NT2/D1 (cell line): ENCODE measurements at regions not wholly inside any gene's neighbourhood (a gene's known extent, or its start where the extent isn't known, plus 50 kb on each side); places are given as distances from the start of the nearest gene placed in this dataset.

Experiments used
- YY1 ChIP-seq: IDR thresholded peaks from 2 replicates; pipeline ENCODE4 v1.6.1; 2011; ENCODE audit not compliant: insufficient read length, insufficient read depth
- ZNF274 ChIP-seq: IDR thresholded peaks from 2 replicates; pipeline ENCODE4 v1.6.1; 2011; ENCODE audit warnings: mild to moderate bottlenecking, low read depth, low read length

- TF ChIP-seq YY1 (no peak), ZNF274 (no peak)
These were observed 95.2 kb upstream of the BTN3A2 start for GRCh38 chr6:26269531-26270485.
